Lung microvascular endothelial cell (primary cell): ENCODE measurements at regions not wholly inside any gene's neighbourhood (a gene's known extent, or its start where the extent isn't known, plus 50 kb on each side); places are given as distances from the start of the nearest gene placed in this dataset.

Experiments
- DNase-seq, 2 donors: peaks; one replicate each; pipeline versions ENCODE4 v3.0.0 to v3.0.0-alpha.2; 2010; ENCODE audit warnings: low read depth in 2 of 2

DNA sequence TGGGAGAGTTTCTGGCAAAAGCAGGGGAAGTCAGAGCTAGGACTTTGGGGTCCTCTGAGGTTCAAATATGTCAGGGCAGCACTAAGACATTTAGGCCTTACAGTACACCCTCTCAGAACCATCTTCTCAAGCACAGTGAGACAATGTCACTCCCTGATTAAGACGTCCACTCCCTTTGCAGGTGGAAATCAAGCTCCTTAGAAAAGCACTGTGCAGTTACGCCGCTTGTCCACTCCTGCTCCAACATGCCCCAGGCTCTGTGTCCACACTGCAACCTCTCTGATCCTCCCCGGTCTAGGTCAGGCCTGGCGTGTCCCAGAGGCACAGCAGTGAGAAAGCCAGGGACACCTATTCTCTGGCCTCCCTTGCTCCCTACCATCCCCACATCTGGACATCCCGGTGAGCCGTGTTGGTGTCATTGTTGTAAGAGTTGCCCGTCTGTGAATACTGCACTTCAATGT lies 528.6 kb upstream of the ID2 start:
- DNase-seq: no peak

DNA sequence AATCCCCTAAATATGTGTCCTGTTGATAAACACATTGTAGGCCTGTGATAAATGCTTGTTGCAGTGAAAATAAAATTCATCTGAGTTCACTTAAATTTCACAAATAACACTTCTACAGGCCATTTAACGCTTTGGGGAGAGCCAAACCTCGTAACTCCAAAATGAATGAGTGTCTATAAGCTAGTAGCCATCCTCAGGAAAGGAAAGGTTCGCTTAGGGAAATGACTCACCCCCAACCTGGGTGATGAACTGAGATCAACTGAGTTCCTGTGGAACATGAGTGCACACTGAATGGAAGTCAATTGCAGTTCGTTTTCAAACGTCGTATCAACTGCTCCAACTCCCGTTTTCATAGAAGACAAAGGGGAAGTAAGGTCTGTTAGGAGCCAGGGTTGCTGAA lies 527.6 kb upstream of the ID2 start:
- DNase-seq: peak; percentile 68 to 70

DNA sequence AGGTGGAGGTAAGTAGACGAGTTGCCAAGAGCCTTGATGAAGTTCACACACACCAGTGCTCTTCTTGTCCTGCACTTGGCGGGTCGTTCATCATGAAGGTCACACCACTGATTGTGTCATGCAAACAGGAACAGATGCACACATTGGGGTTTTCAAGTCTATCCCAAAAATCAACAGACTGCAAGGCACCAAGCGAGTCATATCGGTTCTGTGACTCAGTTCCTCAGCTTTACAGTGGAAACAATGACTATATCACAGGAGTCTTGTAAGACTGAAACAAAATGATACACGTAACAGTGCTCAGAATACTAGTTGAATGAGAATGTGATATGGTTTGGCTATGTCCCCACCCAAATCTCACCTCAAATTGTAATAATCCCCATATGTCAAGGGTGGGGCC lies 526.9 kb upstream of the ID2 start:
- DNase-seq: peak in 1 of 2 donors; percentile 24

DNA sequence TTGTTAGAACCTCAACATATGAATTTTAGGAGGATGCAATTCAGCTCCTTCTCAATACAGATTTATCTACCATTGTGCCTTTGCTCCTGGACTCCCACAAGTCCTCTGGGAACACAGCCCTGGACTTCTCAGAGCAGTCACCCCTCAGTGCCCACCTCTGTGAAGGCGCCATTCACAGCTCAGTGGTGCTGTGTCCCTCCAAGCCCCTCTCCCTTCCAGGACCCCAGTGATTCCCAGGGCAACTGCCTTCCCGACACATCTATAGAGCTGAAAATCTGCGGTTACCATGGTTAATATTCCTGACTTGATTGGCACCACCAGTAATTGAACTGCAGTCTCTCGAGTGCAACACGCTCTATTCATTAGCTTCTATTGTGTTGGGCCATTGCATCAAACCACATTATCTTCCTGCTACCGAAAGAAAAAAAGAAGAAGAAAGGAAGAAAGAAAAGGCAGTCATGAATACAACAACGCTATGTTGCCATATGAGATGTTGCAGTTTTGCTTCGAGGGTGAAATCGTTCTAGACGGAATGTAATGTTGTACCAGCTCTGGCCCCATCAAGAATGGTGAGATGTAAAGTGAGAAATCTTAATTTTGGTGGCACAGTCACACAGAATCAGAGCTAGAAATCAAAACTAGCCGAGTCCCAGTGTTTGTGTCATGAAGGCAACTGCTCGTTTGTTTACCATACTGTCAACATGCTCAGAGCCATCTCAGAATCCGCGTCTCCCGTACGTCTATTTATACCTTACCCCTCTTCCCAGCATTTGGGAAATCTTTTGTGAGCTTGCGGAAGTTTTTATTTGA lies 524.0 kb upstream of the ID2 start:
- DNase-seq: no peak

DNA sequence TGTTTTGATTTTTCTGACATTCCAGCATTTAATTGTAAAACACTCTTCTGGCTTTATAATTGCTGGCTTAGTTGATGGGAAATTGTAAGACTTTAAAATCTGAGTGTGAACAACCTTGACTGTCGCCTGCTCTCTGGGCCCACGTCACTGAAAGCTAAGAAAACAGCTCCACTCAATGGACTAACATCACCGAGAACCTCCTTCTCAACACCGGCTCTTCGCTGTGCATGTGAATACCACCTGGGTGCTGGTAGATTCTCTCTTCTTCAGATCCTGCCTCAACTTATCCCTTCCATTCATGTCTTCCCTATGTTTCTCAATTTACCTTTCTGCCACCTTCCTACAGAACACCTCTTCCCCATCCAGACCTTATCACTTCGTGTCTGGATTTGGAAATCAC lies 523.1 kb upstream of the ID2 start:
- DNase-seq: no peak

DNA sequence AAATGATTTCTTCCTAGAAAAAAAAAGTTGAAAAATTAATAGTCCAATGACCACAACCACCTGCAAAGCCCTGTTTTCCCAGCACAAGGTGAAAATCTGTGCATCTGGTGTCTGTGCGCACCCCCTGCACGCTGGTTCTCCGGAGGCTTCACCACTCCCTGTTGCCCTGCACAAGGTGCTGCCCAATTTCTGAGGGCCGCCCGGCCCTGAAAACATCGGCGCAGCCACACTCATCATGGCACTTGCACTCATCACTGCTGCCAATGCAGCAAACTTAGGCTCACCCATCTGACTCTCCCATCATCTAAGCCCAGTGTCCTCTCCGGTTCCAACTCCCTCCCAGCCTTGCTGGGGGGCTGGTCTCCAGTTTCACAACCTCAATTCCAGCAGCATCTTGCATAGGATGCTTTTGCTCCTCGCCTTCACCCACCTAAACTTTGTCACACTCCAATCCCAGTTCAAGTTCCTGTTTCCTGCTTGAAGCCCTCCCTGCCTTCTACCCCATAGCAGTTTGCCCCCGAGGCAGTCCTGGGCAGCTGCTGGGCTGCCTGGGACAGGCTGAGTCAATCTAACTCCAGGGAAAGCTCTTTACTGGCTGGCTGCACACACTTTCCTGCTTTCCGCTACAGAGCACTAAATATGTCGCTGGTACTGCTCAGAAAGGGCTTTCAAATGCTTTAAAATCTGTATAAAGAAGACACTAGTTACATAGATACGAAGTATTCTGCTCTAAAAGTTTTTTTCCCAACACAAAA lies 522.5 kb upstream of the ID2 start:
- no peak for DNase-seq

DNA sequence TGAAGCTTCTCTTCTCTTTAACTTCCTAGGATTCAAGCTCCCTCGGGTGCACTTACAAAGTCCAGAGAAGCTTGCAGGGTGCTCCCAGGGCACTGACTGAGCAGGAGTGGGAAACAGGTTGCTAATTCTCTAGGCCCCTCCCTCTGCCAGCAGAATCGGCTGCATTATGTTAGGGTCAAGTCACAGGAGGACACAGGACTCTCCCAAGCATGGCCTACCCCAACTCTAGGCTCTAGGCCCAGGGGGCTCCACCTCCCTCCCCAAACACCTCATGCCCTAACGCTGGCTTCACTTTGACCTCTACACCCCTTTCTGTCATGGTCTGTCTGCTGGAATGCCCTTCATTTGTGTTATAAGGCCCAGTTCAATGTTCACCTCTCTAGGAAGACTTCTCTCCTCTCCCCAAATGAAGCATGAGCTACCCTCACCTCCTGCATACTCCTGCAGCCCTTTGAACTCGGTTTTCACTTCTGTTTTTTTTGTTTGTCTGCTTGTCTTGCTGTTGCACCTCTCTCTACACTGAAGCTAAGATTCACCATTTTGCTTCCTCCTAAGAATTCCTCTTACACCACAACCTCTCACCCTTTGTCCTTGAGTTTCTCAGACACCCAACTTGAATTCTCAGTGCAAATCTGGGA lies 521.8 kb upstream of the ID2 start:
- no peak for DNase-seq

DNA sequence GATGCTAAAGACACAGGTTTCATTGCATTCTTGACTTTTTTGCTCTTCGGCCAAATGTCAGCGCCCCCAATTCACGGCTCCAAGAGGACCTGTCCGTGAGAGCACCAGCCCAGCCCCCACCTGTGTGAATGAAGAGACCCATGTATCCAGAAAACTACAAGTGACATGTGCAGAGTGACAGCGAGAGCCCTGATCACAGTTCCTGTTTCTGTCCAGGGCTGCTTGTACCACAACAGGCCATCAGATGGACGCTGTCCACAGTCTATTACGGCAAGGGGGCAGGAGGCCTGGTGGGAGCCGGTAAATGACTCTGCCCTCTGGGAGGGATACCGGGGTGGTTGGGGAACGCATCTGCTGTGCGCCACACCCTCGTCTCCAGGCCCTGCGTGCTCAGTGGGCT lies 520.9 kb upstream of the ID2 start:
- DNase-seq: no peak

DNA sequence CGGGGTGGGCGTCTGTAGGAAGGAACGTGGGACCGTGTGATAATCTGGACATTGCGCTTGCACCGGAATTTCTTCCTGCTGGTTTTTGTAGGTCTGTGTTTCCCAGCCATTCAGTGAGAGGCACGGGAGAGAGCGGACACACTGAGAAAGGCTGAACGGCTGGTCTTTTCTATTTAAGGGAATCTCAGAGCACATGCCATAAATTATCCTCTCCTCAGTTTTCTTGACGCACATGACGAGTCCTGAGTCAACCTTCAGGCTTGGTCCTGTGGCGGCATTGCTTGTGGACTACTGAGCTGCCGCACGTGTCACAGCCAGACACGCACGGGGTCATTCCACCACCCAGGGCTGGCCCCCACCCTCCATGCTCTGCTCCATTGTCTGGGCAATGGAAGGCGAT lies 519.3 kb upstream of the ID2 start:
- no peak for DNase-seq

DNA sequence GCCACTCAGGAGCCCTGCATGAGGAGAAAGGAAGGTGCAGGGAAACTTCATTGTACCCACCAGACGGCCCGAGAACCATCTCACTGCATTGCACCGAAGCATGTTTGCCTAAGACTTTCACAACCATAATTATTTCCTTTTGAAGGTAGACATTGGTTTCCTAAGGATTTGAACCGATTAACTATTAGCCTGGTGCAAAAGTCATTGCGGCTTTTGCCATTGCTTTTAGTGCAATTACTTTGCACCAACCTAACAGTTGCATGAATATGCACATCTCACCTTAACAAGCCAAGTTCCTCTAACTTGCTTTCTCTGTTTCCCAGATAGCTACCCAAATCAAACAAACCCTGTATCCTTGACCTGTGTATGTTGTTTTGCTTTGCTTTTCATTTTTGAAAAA lies 516.3 kb upstream of the ID2 start:
- DNase-seq: no peak

DNA sequence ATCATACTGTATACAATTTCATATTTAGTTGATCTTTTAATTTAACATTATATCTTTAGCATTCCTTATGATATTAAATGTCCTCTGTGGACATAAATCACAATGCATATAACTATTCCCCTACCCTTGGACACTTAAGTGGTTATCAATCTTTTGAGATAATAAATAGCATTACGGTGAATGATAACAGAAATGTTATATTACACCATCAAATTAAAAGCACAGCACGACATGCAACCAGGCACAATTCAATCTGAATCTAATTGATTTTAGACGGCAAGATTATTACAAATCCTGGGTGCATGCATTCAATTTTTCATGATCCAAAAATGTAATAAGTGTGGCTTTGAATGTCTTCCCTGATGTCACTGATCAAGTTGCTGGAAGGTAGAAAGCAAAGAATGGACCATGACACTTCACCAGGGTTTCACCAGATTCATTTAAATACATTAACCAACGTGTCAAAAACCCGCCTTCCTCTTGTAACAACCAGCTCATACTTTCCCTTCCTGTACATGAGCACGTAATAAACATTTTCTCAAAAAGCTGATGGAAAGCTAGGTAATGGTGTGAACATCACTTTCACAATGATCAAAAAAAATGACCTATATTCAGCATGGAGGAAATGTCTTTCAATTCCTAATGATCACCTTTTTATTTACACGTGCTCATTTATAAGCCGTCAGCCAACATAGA lies 513.7 kb upstream of the ID2 start:
- DNase-seq: peak in 1 of 2 donors; percentile 66

DNA sequence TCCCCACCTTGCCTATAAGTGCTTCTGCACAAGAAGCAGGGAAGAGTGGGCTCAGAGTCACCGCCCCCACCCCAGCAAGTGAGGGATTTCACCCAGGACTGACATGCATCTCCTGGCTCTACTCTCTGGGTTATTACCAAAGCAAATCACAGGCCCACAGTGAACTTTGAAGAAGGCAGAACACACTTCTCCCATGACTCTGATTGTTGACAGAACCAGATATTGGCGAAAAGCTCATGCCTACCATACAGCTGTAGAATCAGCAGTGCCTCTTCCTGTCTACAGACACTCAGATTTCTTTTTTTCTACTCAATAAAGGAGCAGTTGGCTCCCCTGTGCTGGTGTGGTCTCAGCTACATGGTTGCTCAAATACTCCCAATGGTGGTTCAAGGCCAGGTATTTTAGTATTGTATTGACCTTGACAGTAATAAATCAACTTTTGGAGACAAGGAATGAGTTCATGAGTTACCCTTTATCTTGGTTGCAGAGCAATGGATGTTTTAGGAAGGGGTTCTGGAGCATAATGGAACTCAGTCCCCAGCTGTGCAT lies 512.9 kb upstream of the ID2 start:
- no peak for DNase-seq

DNA sequence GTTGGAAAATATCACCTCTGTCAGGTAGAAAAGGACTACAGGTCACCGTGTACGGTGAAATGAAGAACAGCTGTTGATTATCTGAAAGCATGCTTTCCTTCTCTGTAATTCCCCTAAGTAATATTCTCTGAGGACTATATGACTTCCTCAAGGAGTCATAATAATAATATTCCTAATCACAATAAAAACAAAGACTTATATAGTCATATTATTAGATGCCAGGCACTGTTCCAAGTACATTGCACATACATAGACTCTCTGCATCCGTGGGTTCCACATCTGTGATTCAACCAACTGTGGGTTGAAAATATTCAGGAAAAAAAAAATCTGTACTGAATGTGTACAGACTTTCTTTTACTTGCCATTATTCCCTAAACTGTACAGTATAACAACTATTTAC lies 512.4 kb upstream of the ID2 start:
- DNase-seq: peak in 1 of 2 donors; percentile 56

DNA sequence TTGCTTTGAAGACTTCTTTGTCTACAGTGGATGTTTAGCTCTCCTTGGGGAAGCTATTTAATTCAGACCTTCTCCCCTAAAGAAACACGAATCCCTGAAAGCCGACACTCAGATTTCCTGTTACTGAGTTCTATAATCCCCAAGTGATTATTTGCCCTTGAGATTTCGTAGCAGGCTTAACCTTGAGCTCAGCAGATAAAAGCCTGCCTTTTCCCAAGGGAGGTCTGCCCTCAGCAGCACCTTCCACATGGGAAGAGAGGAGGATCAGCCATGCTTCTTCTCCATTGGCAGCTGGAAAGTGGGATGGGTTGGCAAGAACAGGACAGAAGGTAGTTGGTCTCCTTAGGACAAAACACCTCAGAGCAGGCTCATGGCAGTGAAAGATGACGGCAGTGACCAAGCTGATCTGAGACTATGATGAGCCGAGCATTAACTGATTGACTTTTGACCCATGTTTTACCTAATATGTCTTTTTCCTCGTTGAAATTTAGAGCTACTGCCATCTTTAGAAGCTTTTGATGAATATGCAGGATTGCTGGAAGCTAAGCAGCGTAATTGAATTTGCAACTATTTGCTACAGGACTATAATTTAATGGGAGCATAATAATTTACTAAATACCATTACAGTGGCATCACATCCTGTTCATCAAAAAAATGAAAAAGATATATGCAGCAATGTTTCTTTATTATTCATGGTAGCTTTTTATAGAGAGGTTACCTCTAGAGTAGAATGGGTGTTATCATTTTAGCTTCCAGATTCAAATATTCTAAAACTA lies 511.1 kb upstream of the ID2 start:
- no peak for DNase-seq

DNA sequence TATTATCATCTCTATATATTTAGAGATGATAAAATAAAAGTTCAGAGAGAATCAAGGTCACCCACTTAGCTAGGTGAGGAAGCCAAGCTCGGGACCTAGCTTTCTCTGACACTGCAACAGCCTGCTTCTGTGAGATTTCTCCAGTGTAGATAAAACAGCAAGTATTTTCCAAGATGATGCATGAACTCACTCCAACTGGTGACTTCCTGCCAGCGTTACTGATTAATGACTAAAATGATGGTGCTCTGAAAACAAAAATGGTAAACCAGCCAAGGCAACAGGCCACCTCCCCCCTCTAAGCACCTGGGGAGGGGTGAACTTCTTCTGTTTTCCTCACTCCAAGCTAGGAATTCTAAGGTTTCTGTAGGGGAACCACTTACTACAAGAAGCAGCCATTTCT lies 510.2 kb upstream of the ID2 start:
- DNase-seq: peak in 1 of 2 donors; percentile 20

DNA sequence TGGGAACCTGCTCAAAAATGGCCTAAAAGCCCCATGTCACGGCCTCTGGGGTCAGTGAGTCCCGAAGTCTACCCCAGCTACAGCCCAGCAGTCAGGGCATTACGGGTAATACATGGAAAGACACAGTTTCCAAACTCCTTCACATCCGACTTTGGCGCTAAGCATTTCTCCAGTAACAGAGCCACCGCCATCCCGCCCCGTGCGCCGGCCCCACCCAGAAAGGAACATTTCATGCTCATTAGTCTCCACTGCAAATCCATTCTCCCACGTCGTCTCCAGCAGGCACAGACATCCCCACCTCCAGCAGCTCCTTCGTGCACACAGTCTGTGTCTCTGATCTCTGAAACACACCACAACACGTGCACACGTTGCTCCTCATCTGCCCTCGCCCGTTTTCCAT lies 509.2 kb upstream of the ID2 start:
- DNase-seq: no peak

DNA sequence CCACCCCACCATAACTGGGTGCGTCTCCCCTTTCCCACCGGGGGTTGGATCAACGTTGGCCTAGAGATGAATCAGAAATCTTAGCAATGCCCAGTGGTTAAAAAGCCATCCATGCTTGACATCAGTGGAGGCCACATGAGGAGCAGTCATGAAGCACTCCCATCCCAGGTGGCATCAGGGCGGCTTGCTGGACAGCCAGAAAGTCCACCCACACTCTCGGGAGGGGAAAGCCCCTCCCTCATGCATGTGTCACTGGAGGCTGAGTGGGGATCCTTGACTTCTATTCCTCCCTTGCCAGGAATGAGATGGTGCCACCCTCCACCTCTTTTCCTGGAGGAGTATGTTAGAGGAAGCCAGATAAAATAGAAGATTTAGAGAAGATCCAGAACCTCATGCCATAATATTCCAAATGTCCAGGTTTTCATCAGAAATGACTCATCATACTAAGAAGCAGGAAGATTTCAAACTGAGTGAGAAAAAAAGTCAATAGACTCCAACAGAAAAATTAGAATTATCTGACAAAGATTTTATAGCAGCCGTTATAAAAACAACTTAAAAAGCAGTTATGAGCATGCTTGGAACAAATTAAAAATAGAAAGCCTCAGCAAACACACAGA lies 507.1 kb upstream of the ID2 start:
- no peak for DNase-seq

DNA sequence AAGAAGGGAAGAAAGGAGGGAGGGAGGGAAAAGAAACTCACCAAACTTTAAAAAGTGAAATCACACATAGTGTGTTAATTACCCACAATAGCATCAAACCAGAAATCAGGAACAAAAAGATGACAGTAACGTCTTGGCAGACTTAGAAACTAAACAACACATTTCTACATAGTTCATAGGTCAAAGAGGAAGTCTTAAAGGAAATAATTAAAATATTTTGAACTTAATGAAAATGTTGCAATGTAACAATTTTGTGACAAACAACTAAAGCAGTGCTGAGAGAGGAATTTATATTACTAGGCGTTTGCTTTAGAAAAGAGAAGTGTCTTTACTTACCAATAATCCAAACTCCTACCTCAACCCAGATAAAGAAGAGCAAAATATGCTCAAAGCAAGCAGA lies 505.0 kb upstream of the ID2 start:
- DNase-seq: no peak

DNA sequence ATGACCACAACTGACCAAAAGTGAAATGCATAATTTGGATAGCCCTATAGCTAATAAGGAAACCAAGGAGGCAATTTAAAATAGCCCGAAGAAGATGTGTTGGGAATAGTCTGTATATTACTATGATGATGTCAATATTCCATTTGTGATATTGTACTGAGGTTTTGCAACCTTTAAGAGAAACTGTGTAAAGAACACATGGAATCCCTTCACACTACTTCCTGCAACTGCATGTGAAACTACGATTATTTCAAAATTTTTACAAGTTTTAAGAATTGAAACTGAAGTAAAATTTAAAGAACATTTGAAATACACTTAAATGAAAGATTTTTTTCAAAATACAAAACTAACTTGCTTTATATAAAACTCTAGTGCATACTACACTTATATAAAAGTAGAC lies 504.3 kb upstream of the ID2 start:
- no peak for DNase-seq

DNA sequence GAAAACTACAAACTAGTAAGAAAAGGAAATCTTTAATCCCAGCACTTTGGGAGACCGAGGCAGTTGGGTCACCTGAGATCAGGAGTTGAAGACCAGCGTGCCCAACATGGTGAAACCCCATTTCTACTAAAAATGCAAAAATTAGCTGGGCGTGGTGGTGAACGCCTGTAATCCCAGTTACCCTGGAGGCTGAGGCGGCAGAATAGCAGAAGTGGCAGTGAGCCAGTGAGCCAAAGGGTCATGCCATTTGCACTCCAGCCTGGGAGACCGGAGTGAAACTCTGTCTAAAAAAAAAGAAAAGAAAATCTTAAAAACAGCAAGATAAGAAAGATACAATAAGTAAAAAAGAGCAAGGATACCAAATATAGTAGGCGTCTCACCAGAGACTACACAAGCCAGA lies 502.9 kb upstream of the ID2 start:
- no peak for DNase-seq
